PC-3 (cell line): ENCODE measurements at regions not wholly inside any gene's neighbourhood (a gene's known extent, or its start where the extent isn't known, plus 50 kb on each side); places are given as distances from the start of the nearest gene placed in this dataset.

Source experiments
- CTCF ChIP-seq: fragments of 300-600 bp; sonication (generic); conservative IDR thresholded peaks from 2 replicates; pipeline ENCODE4 v1.5.1; 2017; ENCODE audit warnings: antibody characterized with exemption, low read depth, mild to moderate bottlenecking, low read length
- EZH2 ChIP-seq: fragments of 300-600 bp; sonication (generic); IDR thresholded peaks from one replicate; pipeline ENCODE4 v1.6.1; 2017; ENCODE audit warnings: antibody characterized with exemption, mild to moderate bottlenecking, low read length; ENCODE audit not compliant: unreplicated experiment
- EZH2phosphoT487 ChIP-seq: fragments of 300-600 bp; sonication (generic); IDR thresholded peaks from 2 replicates; pipeline ENCODE4 v1.6.1; 2018; ENCODE audit warnings: mild to moderate bottlenecking, antibody characterized with exemption, low read length, borderline replicate concordance

GRCh38 chr4:114398410-114398809 is 200.2 kb upstream of the UGT8 start:
- no peak for TF ChIP-seq CTCF
- no peak for TF ChIP-seq EZH2
- TF ChIP-seq EZH2phosphoT487: no peak
